ENCODE measurements at regions not wholly inside any gene's neighbourhood (a gene's known extent, or its start where the extent isn't known, plus 50 kb on each side); places are given as distances from the start of the nearest gene placed in this dataset.

DNA sequence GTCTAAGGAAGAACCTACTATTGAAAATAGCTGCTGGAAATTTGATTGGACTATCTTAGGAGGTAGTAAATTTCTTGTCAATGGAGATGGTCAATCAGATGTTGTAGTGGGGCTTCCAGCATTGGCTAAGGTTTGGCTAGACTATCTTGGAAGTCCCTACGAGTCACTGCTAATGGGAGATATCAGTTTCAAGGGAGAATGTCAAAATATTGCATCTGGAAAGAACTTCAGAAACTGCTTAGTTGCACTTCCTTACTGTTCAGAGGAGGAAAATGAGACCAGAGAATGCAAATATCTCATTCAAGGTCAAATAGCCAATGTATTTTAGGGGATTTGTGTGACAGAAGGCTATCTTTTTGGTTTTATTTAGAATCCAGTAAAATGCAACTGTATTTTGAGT is 53.5 kb upstream of the CCN2 start:
- H3K27ac ChIP-seq (ENCODE audit: insufficient read length, low read depth, low read length) = no peak overlapping the region
- H3K23ac ChIP-seq (ENCODE audit: insufficient read length, low read depth, low read length) = no peak overlapping the region
- no peak overlapping the region for H4K91ac ChIP-seq (ENCODE audit: insufficient read length, low read depth, low read length)
- H4K5ac ChIP-seq (ENCODE audit: insufficient read length, low read depth, low read length) = no peak overlapping the region
- no peak overlapping the region for H3K4me2 ChIP-seq (ENCODE audit: insufficient read depth, insufficient read length, low read length)
- no peaks in the 10 kb centered on the region for H3K79me1 ChIP-seq (ENCODE audit: insufficient read depth, low read depth, low read length, poor library complexity, severe bottlenecking)
- H3K23me2 ChIP-seq (ENCODE audit: insufficient read length, low read depth, low read length, poor library complexity, severe bottlenecking) = no peaks in the 10 kb centered on the region
- no peak overlapping the region for H2BK12ac ChIP-seq (ENCODE audit: insufficient read length, low read depth, low read length)
- H2AK5ac ChIP-seq (ENCODE audit: insufficient read length, low read length) = no peak overlapping the region
- H3K79me2 ChIP-seq (ENCODE audit: insufficient read depth, low read length) = no peaks in the 10 kb centered on the region
- H3K27me3 ChIP-seq (ENCODE audit: insufficient read depth, low read length) = no peaks in the 10 kb centered on the region
- H3K18ac ChIP-seq (ENCODE audit: insufficient read length, low read depth, low read length) = no peak overlapping the region
- no peak overlapping the region for H2BK20ac ChIP-seq (ENCODE audit: low read depth, low read length, poor library complexity, severe bottlenecking)
- no peak overlapping the region for H2BK5ac ChIP-seq (ENCODE audit: insufficient read length, low read length)
- Mint-ChIP-seq H3K36me3 (ENCODE audit: insufficient read depth in 1 of 3, low read depth in 3 of 3) (peaks cover 10 to 23% (median 22%) of the 10 kb centered on the region in 3 experiments), H3K27me3 (ENCODE audit: low read depth) (peaks cover 2% of the 10 kb centered on the region), H3K9me3 (peaks cover 16 to 19% of the 10 kb centered on the region in 2 experiments), H3K4me1 (peaks cover 9 to 13% of the 10 kb centered on the region in 2 experiments), H3K4me3 (no peak overlapping the region), H3K27ac (no peak overlapping the region)
- H4K20me1 ChIP-seq (ENCODE audit: control insufficient read depth, insufficient read depth, insufficient read length) = no peaks in the 10 kb centered on the region
- no peak overlapping the region for H2AFZ ChIP-seq (ENCODE audit: low read length)
- no peak for DNase-seq
- no CpG with 5 or more reads among the region's 1 CpG for WGBS (ENCODE audit: extremely low coverage, insufficient read length, low lambda C conversion rate)
- H4K8ac ChIP-seq (replicated peaks; ENCODE audit: insufficient read length, low read depth, low read length) = no peak overlapping the region
- H3K56ac ChIP-seq (ENCODE audit: insufficient read length, low read depth, low read length) = no peak overlapping the region
- no peaks in the 10 kb centered on the region for H3K4me1 ChIP-seq (ENCODE audit: insufficient read depth, low read length)
- no peak overlapping the region for H3K4ac ChIP-seq (ENCODE audit: low read depth, low read length)
- H3K9ac ChIP-seq (ENCODE audit: extremely low read depth, insufficient read length, low read length) = no peak overlapping the region
- no peak overlapping the region for H3T11ph ChIP-seq (ENCODE audit: low read length)
- no peak overlapping the region for H2BK120ac ChIP-seq (ENCODE audit: low read depth, low read length, poor library complexity, severe bottlenecking)
- H3K9me3 ChIP-seq (ENCODE audit: control insufficient read depth, low read depth, low read length) = peaks cover 7% of the 10 kb centered on the region
- no peak overlapping the region for H3K14ac ChIP-seq (ENCODE audit: insufficient read depth, low read length)
- no peak overlapping the region for H2BK15ac ChIP-seq (ENCODE audit: low read depth, low read length)
- TF ChIP-seq, protein P1, sequence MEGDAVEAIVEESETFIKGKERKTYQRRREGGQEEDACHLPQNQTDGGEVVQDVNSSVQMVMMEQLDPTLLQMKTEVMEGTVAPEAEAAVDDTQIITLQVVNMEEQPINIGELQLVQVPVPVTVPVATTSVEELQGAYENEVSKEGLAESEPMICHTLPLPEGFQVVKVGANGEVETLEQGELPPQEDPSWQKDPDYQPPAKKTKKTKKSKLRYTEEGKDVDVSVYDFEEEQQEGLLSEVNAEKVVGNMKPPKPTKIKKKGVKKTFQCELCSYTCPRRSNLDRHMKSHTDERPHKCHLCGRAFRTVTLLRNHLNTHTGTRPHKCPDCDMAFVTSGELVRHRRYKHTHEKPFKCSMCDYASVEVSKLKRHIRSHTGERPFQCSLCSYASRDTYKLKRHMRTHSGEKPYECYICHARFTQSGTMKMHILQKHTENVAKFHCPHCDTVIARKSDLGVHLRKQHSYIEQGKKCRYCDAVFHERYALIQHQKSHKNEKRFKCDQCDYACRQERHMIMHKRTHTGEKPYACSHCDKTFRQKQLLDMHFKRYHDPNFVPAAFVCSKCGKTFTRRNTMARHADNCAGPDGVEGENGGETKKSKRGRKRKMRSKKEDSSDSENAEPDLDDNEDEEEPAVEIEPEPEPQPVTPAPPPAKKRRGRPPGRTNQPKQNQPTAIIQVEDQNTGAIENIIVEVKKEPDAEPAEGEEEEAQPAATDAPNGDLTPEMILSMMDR (conservative IDR thresholded peaks at IDR 0.05) = no peak
